ENCODE measurements at regions not wholly inside any gene's neighbourhood (a gene's known extent, or its start where the extent isn't known, plus 50 kb on each side); places are given as distances from the start of the nearest gene placed in this dataset.

DNA sequence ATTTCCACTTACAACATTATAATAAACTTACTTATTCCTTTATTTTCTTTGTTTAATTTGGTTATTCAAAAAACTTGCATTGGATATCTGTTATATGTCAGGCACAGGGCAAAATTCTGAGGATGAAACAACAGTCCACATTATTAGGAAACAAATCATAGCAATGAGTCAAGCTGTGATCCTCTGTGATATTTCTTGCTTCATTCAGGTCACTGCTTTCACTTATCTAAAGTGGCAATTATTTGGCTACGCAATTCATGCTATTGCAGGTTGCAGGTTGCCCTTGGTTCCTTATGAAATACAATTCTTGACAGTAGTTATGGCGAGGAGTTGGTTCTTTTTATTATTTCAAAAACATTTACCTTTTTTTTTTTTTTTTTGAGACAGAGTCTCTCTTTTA is 66.4 kb upstream of the CNTN6 start (continued):
- TF ChIP-seq, protein P1, sequence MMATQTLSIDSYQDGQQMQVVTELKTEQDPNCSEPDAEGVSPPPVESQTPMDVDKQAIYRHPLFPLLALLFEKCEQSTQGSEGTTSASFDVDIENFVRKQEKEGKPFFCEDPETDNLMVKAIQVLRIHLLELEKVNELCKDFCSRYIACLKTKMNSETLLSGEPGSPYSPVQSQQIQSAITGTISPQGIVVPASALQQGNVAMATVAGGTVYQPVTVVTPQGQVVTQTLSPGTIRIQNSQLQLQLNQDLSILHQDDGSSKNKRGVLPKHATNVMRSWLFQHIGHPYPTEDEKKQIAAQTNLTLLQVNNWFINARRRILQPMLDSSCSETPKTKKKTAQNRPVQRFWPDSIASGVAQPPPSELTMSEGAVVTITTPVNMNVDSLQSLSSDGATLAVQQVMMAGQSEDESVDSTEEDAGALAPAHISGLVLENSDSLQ (IDR thresholded peaks at IDR 0.05): no peak
- no peak for TF ChIP-seq CBX3 (IDR thresholded peaks at IDR 0.05; ENCODE audit: borderline replicate concordance, low read depth)
- TF ChIP-seq FOXM1 (IDR thresholded peaks at IDR 0.05; ENCODE audit: low read depth, low read length): no peak
- no peak for TF ChIP-seq ZNF207 (IDR thresholded peaks at IDR 0.05; ENCODE audit: borderline replicate concordance)

DNA sequence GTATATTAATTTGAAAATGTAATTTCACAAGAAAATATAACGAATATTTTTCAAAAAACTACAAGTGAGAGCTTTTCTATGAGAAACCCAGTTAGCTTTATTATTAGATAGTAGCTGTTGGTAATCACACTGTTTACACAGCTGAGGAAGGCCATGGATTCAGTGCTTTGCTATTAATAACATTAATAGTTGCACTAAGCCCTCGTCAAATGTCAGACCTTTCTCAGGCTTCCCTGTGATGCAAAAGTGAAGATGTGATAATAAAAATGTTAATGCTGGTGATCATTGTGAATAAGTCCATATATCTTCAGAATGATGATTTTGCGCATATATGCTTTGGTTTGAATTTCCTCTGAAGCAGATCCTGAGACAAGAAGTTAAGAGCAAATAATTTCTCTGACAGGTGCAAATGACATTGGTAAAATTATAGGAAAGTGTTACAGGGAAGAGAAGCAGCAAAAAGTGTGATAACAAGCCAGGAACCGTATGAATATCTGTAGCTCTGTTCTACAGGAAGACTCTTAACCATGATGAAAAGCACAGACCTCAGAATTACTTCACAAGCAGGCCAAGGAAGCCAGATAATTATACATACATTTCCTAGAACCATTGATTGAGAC is 56.5 kb upstream of the CNTN6 start:
- ChIA-PET RAD21 (ENCODE audit: unreplicated experiment) (no interaction called here), CTCF (interaction anchor here (1.0 kb wide), 1 partner anchor 9 kb away, joined by 4 read pairs; no protein-coding TSS in a partner anchor), SMC1A (ENCODE audit: uncharacterized antibody, unreplicated experiment) (no interaction called here), POLR2A (no interaction called here)
- FAIRE-seq: no peak
- Histone ChIP-seq H3K27me3 (replicated peaks in 1 of 2; ENCODE audit: control insufficient read depth in 2 of 2, insufficient read depth in 2 of 2, low read length in 1 of 2) (no peaks in the 10 kb centered on the region), H3K4me2 (ENCODE audit: control insufficient read depth, insufficient read depth) (no peak overlapping the region), H3K4me1 (ENCODE audit: control insufficient read depth, insufficient read depth, low read length) (no peaks in the 10 kb centered on the region), H3K27ac (ENCODE audit: control insufficient read depth, insufficient read depth) (no peak overlapping the region), H3K9ac (ENCODE audit: control insufficient read depth, insufficient read depth, low read length) (no peak overlapping the region), H3K9me3 (replicated peaks; ENCODE audit: control insufficient read depth, insufficient read depth, low read length) (no peaks in the 10 kb centered on the region), H2AFZ (ENCODE audit: control insufficient read depth, low read depth, low read length) (no peak overlapping the region), H3K79me2 (ENCODE audit: control insufficient read depth, insufficient read depth, low read length) (no peaks in the 10 kb centered on the region), H3K36me3 (ENCODE audit: control insufficient read depth in 2 of 2, insufficient read depth in 2 of 2, low read length in 1 of 2) (no peaks in the 10 kb centered on the region), H4K20me1 (ENCODE audit: control insufficient read depth, insufficient read depth) (no peaks in the 10 kb centered on the region), H3K4me3 (no peak overlapping the region)
- 22% methylated on average over 4 of the region's 4 CpGs for WGBS (ENCODE audit: insufficient coverage, insufficient replicate concordance, low lambda C conversion rate, missing lambda C conversion rate)
- ATAC-seq: no peak
- intact Hi-C loops (cut with micrococcal nuclease; ENCODE audit: unreplicated experiment): no loop called here
- no TSS peak for BruUV-seq (replicated peaks)
- DNase-seq (ENCODE audit: low read depth, low spot score): no peak
- in situ Hi-C loops (cut with MboI): no loop called here
- TF ChIP-seq, protein P2, sequence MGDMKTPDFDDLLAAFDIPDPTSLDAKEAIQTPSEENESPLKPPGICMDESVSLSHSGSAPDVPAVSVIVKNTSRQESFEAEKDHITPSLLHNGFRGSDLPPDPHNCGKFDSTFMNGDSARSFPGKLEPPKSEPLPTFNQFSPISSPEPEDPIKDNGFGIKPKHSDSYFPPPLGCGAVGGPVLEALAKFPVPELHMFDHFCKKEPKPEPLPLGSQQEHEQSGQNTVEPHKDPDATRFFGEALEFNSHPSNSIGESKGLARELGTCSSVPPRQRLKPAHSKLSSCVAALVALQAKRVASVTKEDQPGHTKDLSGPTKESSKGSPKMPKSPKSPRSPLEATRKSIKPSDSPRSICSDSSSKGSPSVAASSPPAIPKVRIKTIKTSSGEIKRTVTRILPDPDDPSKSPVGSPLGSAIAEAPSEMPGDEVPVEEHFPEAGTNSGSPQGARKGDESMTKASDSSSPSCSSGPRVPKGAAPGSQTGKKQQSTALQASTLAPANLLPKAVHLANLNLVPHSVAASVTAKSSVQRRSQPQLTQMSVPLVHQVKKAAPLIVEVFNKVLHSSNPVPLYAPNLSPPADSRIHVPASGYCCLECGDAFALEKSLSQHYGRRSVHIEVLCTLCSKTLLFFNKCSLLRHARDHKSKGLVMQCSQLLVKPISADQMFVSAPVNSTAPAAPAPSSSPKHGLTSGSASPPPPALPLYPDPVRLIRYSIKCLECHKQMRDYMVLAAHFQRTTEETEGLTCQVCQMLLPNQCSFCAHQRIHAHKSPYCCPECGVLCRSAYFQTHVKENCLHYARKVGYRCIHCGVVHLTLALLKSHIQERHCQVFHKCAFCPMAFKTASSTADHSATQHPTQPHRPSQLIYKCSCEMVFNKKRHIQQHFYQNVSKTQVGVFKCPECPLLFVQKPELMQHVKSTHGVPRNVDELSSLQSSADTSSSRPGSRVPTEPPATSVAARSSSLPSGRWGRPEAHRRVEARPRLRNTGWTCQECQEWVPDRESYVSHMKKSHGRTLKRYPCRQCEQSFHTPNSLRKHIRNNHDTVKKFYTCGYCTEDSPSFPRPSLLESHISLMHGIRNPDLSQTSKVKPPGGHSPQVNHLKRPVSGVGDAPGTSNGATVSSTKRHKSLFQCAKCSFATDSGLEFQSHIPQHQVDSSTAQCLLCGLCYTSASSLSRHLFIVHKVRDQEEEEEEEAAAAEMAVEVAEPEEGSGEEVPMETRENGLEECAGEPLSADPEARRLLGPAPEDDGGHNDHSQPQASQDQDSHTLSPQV (IDR thresholded peaks at IDR 0.05): no peak
- TF ChIP-seq FOS (IDR thresholded peaks at IDR 0.05; ENCODE audit: borderline replicate concordance, extremely low read depth, insufficient read length) (no peak), MYB (IDR thresholded peaks at IDR 0.05; ENCODE audit: borderline replicate concordance, low read depth, low read length) (no peak), KDM1A (IDR thresholded peaks at IDR 0.05; ENCODE audit: borderline replicate concordance) (no peak), LARP7 (IDR thresholded peaks at IDR 0.05) (no peak), PML (IDR thresholded peaks at IDR 0.05; ENCODE audit: low read length) (no peak), KLF5 (IDR thresholded peaks at IDR 0.05; ENCODE audit: partially characterized antibody) (no peak), FOXM1 (IDR thresholded peaks at IDR 0.05; ENCODE audit: low read depth, low read length) (no peak)
- TF ChIP-seq, protein P3, sequence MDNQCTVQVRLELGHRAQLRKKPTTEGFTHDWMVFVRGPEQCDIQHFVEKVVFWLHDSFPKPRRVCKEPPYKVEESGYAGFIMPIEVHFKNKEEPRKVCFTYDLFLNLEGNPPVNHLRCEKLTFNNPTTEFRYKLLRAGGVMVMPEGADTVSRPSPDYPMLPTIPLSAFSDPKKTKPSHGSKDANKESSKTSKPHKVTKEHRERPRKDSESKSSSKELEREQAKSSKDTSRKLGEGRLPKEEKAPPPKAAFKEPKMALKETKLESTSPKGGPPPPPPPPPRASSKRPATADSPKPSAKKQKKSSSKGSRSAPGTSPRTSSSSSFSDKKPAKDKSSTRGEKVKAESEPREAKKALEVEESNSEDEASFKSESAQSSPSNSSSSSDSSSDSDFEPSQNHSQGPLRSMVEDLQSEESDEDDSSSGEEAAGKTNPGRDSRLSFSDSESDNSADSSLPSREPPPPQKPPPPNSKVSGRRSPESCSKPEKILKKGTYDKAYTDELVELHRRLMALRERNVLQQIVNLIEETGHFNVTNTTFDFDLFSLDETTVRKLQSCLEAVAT (IDR thresholded peaks at IDR 0.05): no peak
- TF ChIP-seq, protein P4, sequence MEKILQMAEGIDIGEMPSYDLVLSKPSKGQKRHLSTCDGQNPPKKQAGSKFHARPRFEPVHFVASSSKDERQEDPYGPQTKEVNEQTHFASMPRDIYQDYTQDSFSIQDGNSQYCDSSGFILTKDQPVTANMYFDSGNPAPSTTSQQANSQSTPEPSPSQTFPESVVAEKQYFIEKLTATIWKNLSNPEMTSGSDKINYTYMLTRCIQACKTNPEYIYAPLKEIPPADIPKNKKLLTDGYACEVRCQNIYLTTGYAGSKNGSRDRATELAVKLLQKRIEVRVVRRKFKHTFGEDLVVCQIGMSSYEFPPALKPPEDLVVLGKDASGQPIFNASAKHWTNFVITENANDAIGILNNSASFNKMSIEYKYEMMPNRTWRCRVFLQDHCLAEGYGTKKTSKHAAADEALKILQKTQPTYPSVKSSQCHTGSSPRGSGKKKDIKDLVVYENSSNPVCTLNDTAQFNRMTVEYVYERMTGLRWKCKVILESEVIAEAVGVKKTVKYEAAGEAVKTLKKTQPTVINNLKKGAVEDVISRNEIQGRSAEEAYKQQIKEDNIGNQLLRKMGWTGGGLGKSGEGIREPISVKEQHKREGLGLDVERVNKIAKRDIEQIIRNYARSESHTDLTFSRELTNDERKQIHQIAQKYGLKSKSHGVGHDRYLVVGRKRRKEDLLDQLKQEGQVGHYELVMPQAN (conservative IDR thresholded peaks at IDR 0.05): no peak
- TF ChIP-seq, protein P1 (IDR thresholded peaks at IDR 0.05): no peak

Data from GM12878 (cell line).